ENCODE measurements at regions not wholly inside any gene's neighbourhood (a gene's known extent, or its start where the extent isn't known, plus 50 kb on each side); places are given as distances from the start of the nearest gene placed in this dataset.
A peak's percentile ranks its signal among the peaks of the same experiment; 100 is the strongest.

GRCh38 chr18:5600378-5601071 lies 56.7 kb upstream of the EPB41L3 start:
- intact Hi-C loops (cut with DNase I; ENCODE audit: low total_unique reads): no loop called here

GRCh38 chr18:5596585-5596984 lies 52.8 kb upstream of the EPB41L3 start:
- no peak overlapping the region for H3K4me3 ChIP-seq
- H3K27me3 ChIP-seq: no peaks in the 10 kb centered on the region
- no peak for TF ChIP-seq CTCF (IDR thresholded peaks at IDR 0.05)
- TF ChIP-seq POLR2A (IDR thresholded peaks at IDR 0.05): no peak
- no peaks in the 10 kb centered on the region for H3K9me3 ChIP-seq
- no peak for DNase-seq
- intact Hi-C loops (cut with DNase I; ENCODE audit: low total_unique reads): no loop called here
- H3K27ac ChIP-seq: no peak overlapping the region
- peaks cover 5% of the 10 kb centered on the region for H3K4me1 ChIP-seq
- H3K36me3 ChIP-seq (ENCODE audit: low read depth, missing control alignments): no peaks in the 10 kb centered on the region
- WGBS, 2 donors: 45 to 61% methylated on average over 2 of the region's 2 CpGs

More at GRCh38 chr18:5600378-5601071, 56.7 kb upstream of the EPB41L3 start:
- TF ChIP-seq CTCF (IDR thresholded peaks at IDR 0.05) (peak in 2 of 3 experiments; percentile 7 to 25), POLR2A (IDR thresholded peaks at IDR 0.05) (no peak)
- 43 to 53% methylated on average over 4 of the region's 4 CpGs for WGBS, 2 donors
- Histone ChIP-seq H3K4me3 (no peak overlapping the region), H3K9me3 (no peaks in the 10 kb centered on the region), H3K36me3 (ENCODE audit: low read depth, missing control alignments) (no peaks in the 10 kb centered on the region), H3K4me1 (peaks cover 5% of the 10 kb centered on the region), H3K27ac (no peak overlapping the region), H3K27me3 (no peaks in the 10 kb centered on the region)
- no peak for DNase-seq
